ENCODE measurements at regions not wholly inside any gene's neighbourhood (a gene's known extent, or its start where the extent isn't known, plus 50 kb on each side); places are given as distances from the start of the nearest gene placed in this dataset.
"Not testable (repeated sequence)": the region's sequence is repeated elsewhere in the genome, so short reads cannot be mapped to it uniquely, and the experiment has no call there.

- no peak for DNase-seq (ENCODE audit: low spot score)
Measured at GRCh38 chr11:71153005-71153390, 99.4 kb downstream of the SHANK2 start.

GRCh38 chr11:71152312-71153004 is 99.9 kb downstream of the SHANK2 start:
- not testable (repeated sequence) for DNase-seq (ENCODE audit: low spot score)

- no peak for DNase-seq (ENCODE audit: low spot score)
Measured at GRCh38 chr11:71151561-71151960, 100.8 kb downstream of the SHANK2 start.

GRCh38 chr11:71150859-71151258 is 101.5 kb downstream of the SHANK2 start:
- DNase-seq (ENCODE audit: low spot score), result no peak

GRCh38 chr11:71148716-71149115 is 103.7 kb downstream of the SHANK2 start:
- no peak for DNase-seq (ENCODE audit: low spot score)

- no peak for DNase-seq (ENCODE audit: low spot score)
Measured at GRCh38 chr11:71147331-71147730, 105.0 kb downstream of the SHANK2 start.

- DNase-seq (ENCODE audit: low spot score), result no peak
Measured at GRCh38 chr11:71146846-71147245, 105.5 kb downstream of the SHANK2 start.

GRCh38 chr11:71145988-71146824 is 106.2 kb downstream of the SHANK2 start:
- no peak for DNase-seq (ENCODE audit: low spot score)

GRCh38 chr11:71145368-71145767 is 107.0 kb downstream of the SHANK2 start:
- no peak for DNase-seq (ENCODE audit: low spot score)

- no peak for DNase-seq (ENCODE audit: low spot score)
Measured at GRCh38 chr11:71144736-71145135, 107.6 kb downstream of the SHANK2 start.

GRCh38 chr11:71144010-71144409 is 108.4 kb downstream of the SHANK2 start:
- no peak for DNase-seq (ENCODE audit: low spot score)

GRCh38 chr11:71140206-71140919 is 112.0 kb downstream of the SHANK2 start:
- DNase-seq (ENCODE audit: low spot score), result no peak

- DNase-seq (ENCODE audit: low spot score), result no peak
Measured at GRCh38 chr11:71139516-71140205, 112.7 kb downstream of the SHANK2 start.

- DNase-seq (ENCODE audit: low spot score), result no peak
Measured at GRCh38 chr11:71138737-71139425, 113.5 kb downstream of the SHANK2 start.

- DNase-seq (ENCODE audit: low spot score), result no peak
Measured at GRCh38 chr11:71137376-71137775, 115.0 kb downstream of the SHANK2 start.

GRCh38 chr11:71136095-71136845 is 116.1 kb downstream of the SHANK2 start:
- no peak for DNase-seq (ENCODE audit: low spot score)

- no peak for DNase-seq (ENCODE audit: low spot score)
Measured at GRCh38 chr11:71135112-71135511, 117.3 kb downstream of the SHANK2 start.

GRCh38 chr11:71133946-71134345 is 118.4 kb downstream of the SHANK2 start:
- no peak for DNase-seq (ENCODE audit: low spot score)

- no peak for DNase-seq (ENCODE audit: low spot score)
Measured at GRCh38 chr11:71131861-71132260, 120.5 kb downstream of the SHANK2 start.

- DNase-seq (ENCODE audit: low spot score), result no peak
Measured at GRCh38 chr11:71130106-71130505, 122.3 kb downstream of the SHANK2 start.

- DNase-seq (ENCODE audit: low spot score), result no peak
Measured at GRCh38 chr11:71129624-71130023, 122.8 kb downstream of the SHANK2 start.

Measured in hematopoietic multipotent progenitor cell treated with erythropoietin and hydrocortisone succinate and interleukin-3 and kit ligand, for 15 days (in vitro differentiated cells).